ENCODE measurements at regions not wholly inside any gene's neighbourhood (a gene's known extent, or its start where the extent isn't known, plus 50 kb on each side); places are given as distances from the start of the nearest gene placed in this dataset.

GRCh38 chr7:19574131-19574530 lies 134.7 kb downstream of the POLR1F start:
- no peaks in the 10 kb centered on the region for H3K36me3 ChIP-seq (ENCODE audit: control insufficient read depth, insufficient read depth, low read length)
- H3K27me3 ChIP-seq (ENCODE audit: control insufficient read depth, insufficient read depth, low read length), result no peaks in the 10 kb centered on the region
- no peak for DNase-seq (ENCODE audit: low read depth in 4 of 6, low spot score in 6 of 6)
- H3K4me3 ChIP-seq (ENCODE audit: low read depth, low read length), result no peak overlapping the region
- WGBS (ENCODE audit: insufficient coverage), result 0% methylated on average over 1 of the region's 5 CpGs
- no peak overlapping the region for H3K27ac ChIP-seq (ENCODE audit: low read depth, low read length)
- H3K4me1 ChIP-seq (ENCODE audit: control insufficient read depth, insufficient read depth, low read length), result no peaks in the 10 kb centered on the region
- H3K9me3 ChIP-seq (ENCODE audit: control insufficient read depth, insufficient read depth, low read length), result no peaks in the 10 kb centered on the region

GRCh38 chr7:19572566-19572965 lies 136.3 kb downstream of the POLR1F start:
- Histone ChIP-seq H3K27ac (ENCODE audit: low read depth, low read length) (no peak overlapping the region), H3K4me1 (ENCODE audit: control insufficient read depth, insufficient read depth, low read length) (no peaks in the 10 kb centered on the region), H3K9me3 (ENCODE audit: control insufficient read depth, insufficient read depth, low read length) (no peaks in the 10 kb centered on the region), H3K4me3 (ENCODE audit: low read depth, low read length) (no peak overlapping the region), H3K36me3 (ENCODE audit: control insufficient read depth, insufficient read depth, low read length) (no peaks in the 10 kb centered on the region), H3K27me3 (ENCODE audit: control insufficient read depth, insufficient read depth, low read length) (no peaks in the 10 kb centered on the region)
- no peak for DNase-seq (ENCODE audit: low read depth in 4 of 6, low spot score in 6 of 6)
- WGBS (ENCODE audit: insufficient coverage), result 80% methylated on average over 2 of the region's 4 CpGs

- Histone ChIP-seq H3K9me3 (ENCODE audit: control insufficient read depth, insufficient read depth, low read length) (no peaks in the 10 kb centered on the region), H3K36me3 (ENCODE audit: control insufficient read depth, insufficient read depth, low read length) (no peaks in the 10 kb centered on the region), H3K4me1 (ENCODE audit: control insufficient read depth, insufficient read depth, low read length) (no peaks in the 10 kb centered on the region), H3K27me3 (ENCODE audit: control insufficient read depth, insufficient read depth, low read length) (no peaks in the 10 kb centered on the region), H3K27ac (ENCODE audit: low read depth, low read length) (no peak overlapping the region), H3K4me3 (ENCODE audit: low read depth, low read length) (no peak overlapping the region)
- no peak for DNase-seq (ENCODE audit: low read depth in 4 of 6, low spot score in 6 of 6)
- 100% methylated on average over 1 of the region's 4 CpGs for WGBS (ENCODE audit: insufficient coverage)
Observed at GRCh38 chr7:19567011-19567410, 141.8 kb downstream of the POLR1F start.

GRCh38 chr7:19565602-19566001 lies 143.2 kb downstream of the POLR1F start:
- Histone ChIP-seq H3K36me3 (ENCODE audit: control insufficient read depth, insufficient read depth, low read length) (no peaks in the 10 kb centered on the region), H3K4me3 (ENCODE audit: low read depth, low read length) (no peak overlapping the region), H3K4me1 (ENCODE audit: control insufficient read depth, insufficient read depth, low read length) (no peaks in the 10 kb centered on the region), H3K27ac (ENCODE audit: low read depth, low read length) (no peak overlapping the region), H3K9me3 (ENCODE audit: control insufficient read depth, insufficient read depth, low read length) (no peaks in the 10 kb centered on the region), H3K27me3 (ENCODE audit: control insufficient read depth, insufficient read depth, low read length) (no peaks in the 10 kb centered on the region)
- DNase-seq (ENCODE audit: low read depth in 4 of 6, low spot score in 6 of 6), result no peak

GRCh38 chr7:19561121-19561805 lies 147.6 kb downstream of the POLR1F start:
- DNase-seq (ENCODE audit: low read depth in 4 of 6, low spot score in 6 of 6), result no peak
- H3K36me3 ChIP-seq (ENCODE audit: control insufficient read depth, insufficient read depth, low read length), result no peaks in the 10 kb centered on the region
- no peak overlapping the region for H3K4me3 ChIP-seq (ENCODE audit: low read depth, low read length)
- no peaks in the 10 kb centered on the region for H3K4me1 ChIP-seq (ENCODE audit: control insufficient read depth, insufficient read depth, low read length)
- H3K27ac ChIP-seq (ENCODE audit: low read depth, low read length), result no peak overlapping the region
- no peaks in the 10 kb centered on the region for H3K9me3 ChIP-seq (ENCODE audit: control insufficient read depth, insufficient read depth, low read length)
- no peaks in the 10 kb centered on the region for H3K27me3 ChIP-seq (ENCODE audit: control insufficient read depth, insufficient read depth, low read length)
- 75% methylated on average over 2 of the region's 3 CpGs for WGBS (ENCODE audit: insufficient coverage)

- H3K36me3 ChIP-seq (ENCODE audit: control insufficient read depth, insufficient read depth, low read length), result no peaks in the 10 kb centered on the region
- no peak overlapping the region for H3K27ac ChIP-seq (ENCODE audit: low read depth, low read length)
- no CpG with 5 or more reads among the region's 8 CpGs for WGBS (ENCODE audit: insufficient coverage)
- no peaks in the 10 kb centered on the region for H3K4me1 ChIP-seq (ENCODE audit: control insufficient read depth, insufficient read depth, low read length)
- H3K9me3 ChIP-seq (ENCODE audit: control insufficient read depth, insufficient read depth, low read length), result no peaks in the 10 kb centered on the region
- DNase-seq (ENCODE audit: low read depth in 4 of 6, low spot score in 6 of 6), result no peak
- H3K27me3 ChIP-seq (ENCODE audit: control insufficient read depth, insufficient read depth, low read length), result no peaks in the 10 kb centered on the region
- no peak overlapping the region for H3K4me3 ChIP-seq (ENCODE audit: low read depth, low read length)
Observed at GRCh38 chr7:19560111-19560883, 148.5 kb downstream of the POLR1F start.

- DNase-seq (ENCODE audit: low read depth in 4 of 6, low spot score in 6 of 6), result no peak
- H3K27me3 ChIP-seq (ENCODE audit: control insufficient read depth, insufficient read depth, low read length), result no peaks in the 10 kb centered on the region
- no peaks in the 10 kb centered on the region for H3K4me1 ChIP-seq (ENCODE audit: control insufficient read depth, insufficient read depth, low read length)
- no peak overlapping the region for H3K27ac ChIP-seq (ENCODE audit: low read depth, low read length)
- no peak overlapping the region for H3K4me3 ChIP-seq (ENCODE audit: low read depth, low read length)
- no peaks in the 10 kb centered on the region for H3K36me3 ChIP-seq (ENCODE audit: control insufficient read depth, insufficient read depth, low read length)
- no CpG with 5 or more reads among the region's 1 CpG for WGBS (ENCODE audit: insufficient coverage)
- no peaks in the 10 kb centered on the region for H3K9me3 ChIP-seq (ENCODE audit: control insufficient read depth, insufficient read depth, low read length)
Observed at GRCh38 chr7:19558527-19558926, 150.3 kb downstream of the POLR1F start.

GRCh38 chr7:19557726-19558465 lies 150.9 kb downstream of the POLR1F start:
- Histone ChIP-seq H3K4me3 (ENCODE audit: low read depth, low read length) (no peak overlapping the region), H3K9me3 (ENCODE audit: control insufficient read depth, insufficient read depth, low read length) (no peaks in the 10 kb centered on the region), H3K27me3 (ENCODE audit: control insufficient read depth, insufficient read depth, low read length) (no peaks in the 10 kb centered on the region), H3K4me1 (ENCODE audit: control insufficient read depth, insufficient read depth, low read length) (no peaks in the 10 kb centered on the region), H3K27ac (ENCODE audit: low read depth, low read length) (no peak overlapping the region), H3K36me3 (ENCODE audit: control insufficient read depth, insufficient read depth, low read length) (no peaks in the 10 kb centered on the region)
- DNase-seq (ENCODE audit: low read depth in 4 of 6, low spot score in 6 of 6), result no peak
- 94% methylated on average over 1 of the region's 3 CpGs for WGBS (ENCODE audit: insufficient coverage)

GRCh38 chr7:19554581-19554980 lies 154.3 kb downstream of the POLR1F start:
- no peaks in the 10 kb centered on the region for H3K27me3 ChIP-seq (ENCODE audit: control insufficient read depth, insufficient read depth, low read length)
- no peaks in the 10 kb centered on the region for H3K4me1 ChIP-seq (ENCODE audit: control insufficient read depth, insufficient read depth, low read length)
- H3K36me3 ChIP-seq (ENCODE audit: control insufficient read depth, insufficient read depth, low read length), result no peaks in the 10 kb centered on the region
- H3K4me3 ChIP-seq (ENCODE audit: low read depth, low read length), result no peak overlapping the region
- DNase-seq (ENCODE audit: low read depth in 4 of 6, low spot score in 6 of 6), result peak in 1 of 6 donors; percentile 2
- H3K9me3 ChIP-seq (ENCODE audit: control insufficient read depth, insufficient read depth, low read length), result no peaks in the 10 kb centered on the region
- H3K27ac ChIP-seq (ENCODE audit: low read depth, low read length), result no peak overlapping the region
